ENCODE measurements at regions not wholly inside any gene's neighbourhood (a gene's known extent, or its start where the extent isn't known, plus 50 kb on each side); places are given as distances from the start of the nearest gene placed in this dataset.

DNA sequence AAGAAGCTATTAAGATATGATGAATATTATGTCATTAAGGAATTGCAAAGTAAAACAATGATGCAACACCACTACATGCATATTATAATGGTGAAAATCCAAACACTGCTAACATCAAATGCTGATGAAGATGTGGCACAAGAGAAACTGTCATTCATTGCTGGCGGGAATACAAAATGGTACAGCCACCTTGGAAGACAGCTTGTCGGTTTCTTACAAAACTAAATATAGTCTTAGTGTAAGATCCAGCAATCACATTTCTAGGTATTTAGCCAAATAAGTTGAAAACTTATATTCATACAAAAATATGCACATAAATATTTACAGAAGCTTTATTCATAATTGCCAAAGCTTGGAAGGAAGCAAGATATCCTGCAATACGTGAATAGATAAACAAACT is 114.9 kb upstream of the EDNRB start:
- Histone ChIP-seq H3F3A (ENCODE audit: insufficient read depth, low read length) (no peaks in the 10 kb centered on the region), H3K27me3 (ENCODE audit: insufficient read depth, low read length) (no peaks in the 10 kb centered on the region), H3K9me2 (ENCODE audit: low read depth, low read length) (no peaks in the 10 kb centered on the region; the same call in 1 of the 2 replicates), H3K9ac (ENCODE audit: low read length) (no peak overlapping the region), H3K36me3 (ENCODE audit: insufficient read depth, low read length) (no peaks in the 10 kb centered on the region), H4K20me1 (ENCODE audit: insufficient read depth, low read length) (no peaks in the 10 kb centered on the region), H3K27ac (ENCODE audit: low read depth, low read length, poor library complexity, severe bottlenecking) (no peak overlapping the region), H3K79me2 (ENCODE audit: insufficient read depth, low read length) (no peaks in the 10 kb centered on the region), H3K4me1 (ENCODE audit: insufficient read depth, low read length, severe bottlenecking) (no peaks in the 10 kb centered on the region), H3K4me3 (ENCODE audit: low read depth, low read length, poor library complexity, severe bottlenecking) (no peak overlapping the region), H2AFZ (ENCODE audit: low read length) (no peak overlapping the region), H3K4me2 (ENCODE audit: low read length) (no peak overlapping the region), H3K9me3 (ENCODE audit: low read length) (no peaks in the 10 kb centered on the region)
- TF ChIP-seq EZH2 (IDR thresholded peaks at IDR 0.05; ENCODE audit: borderline replicate concordance, low read length): no peak
- TF ChIP-seq, protein P1, sequence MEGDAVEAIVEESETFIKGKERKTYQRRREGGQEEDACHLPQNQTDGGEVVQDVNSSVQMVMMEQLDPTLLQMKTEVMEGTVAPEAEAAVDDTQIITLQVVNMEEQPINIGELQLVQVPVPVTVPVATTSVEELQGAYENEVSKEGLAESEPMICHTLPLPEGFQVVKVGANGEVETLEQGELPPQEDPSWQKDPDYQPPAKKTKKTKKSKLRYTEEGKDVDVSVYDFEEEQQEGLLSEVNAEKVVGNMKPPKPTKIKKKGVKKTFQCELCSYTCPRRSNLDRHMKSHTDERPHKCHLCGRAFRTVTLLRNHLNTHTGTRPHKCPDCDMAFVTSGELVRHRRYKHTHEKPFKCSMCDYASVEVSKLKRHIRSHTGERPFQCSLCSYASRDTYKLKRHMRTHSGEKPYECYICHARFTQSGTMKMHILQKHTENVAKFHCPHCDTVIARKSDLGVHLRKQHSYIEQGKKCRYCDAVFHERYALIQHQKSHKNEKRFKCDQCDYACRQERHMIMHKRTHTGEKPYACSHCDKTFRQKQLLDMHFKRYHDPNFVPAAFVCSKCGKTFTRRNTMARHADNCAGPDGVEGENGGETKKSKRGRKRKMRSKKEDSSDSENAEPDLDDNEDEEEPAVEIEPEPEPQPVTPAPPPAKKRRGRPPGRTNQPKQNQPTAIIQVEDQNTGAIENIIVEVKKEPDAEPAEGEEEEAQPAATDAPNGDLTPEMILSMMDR (IDR thresholded peaks at IDR 0.05; ENCODE audit: low read length): no peak

DNA sequence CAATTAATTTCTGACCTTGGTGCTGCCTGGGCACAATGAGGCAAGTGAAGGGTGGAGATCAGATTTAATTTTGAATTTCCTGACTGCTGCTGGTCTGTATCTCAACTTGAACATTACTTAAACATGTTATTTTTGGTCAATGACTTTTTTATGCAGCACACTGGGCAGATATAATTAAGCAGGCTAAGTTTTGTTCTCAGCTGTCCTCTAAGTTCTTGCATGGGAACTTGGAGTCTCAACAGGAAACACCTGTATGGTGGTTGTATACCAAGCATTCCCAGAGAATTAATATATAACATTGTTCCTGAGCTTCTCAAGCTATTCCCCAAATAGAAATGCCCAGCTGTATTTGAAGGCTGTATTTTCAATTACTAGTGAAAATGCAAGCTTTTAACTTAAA is 113.5 kb upstream of the EDNRB start:
- Histone ChIP-seq H4K20me1 (ENCODE audit: insufficient read depth, low read length) (no peaks in the 10 kb centered on the region), H2AFZ (ENCODE audit: low read length) (no peak overlapping the region), H3K4me2 (ENCODE audit: low read length) (no peak overlapping the region), H3K27ac (ENCODE audit: low read depth, low read length, poor library complexity, severe bottlenecking) (no peak overlapping the region), H3K4me3 (ENCODE audit: low read depth, low read length, poor library complexity, severe bottlenecking) (no peak overlapping the region), H3K9me3 (ENCODE audit: low read length) (no peaks in the 10 kb centered on the region), H3K36me3 (ENCODE audit: insufficient read depth, low read length) (no peaks in the 10 kb centered on the region), H3K79me2 (ENCODE audit: insufficient read depth, low read length) (no peaks in the 10 kb centered on the region), H3K4me1 (ENCODE audit: insufficient read depth, low read length, severe bottlenecking) (no peaks in the 10 kb centered on the region), H3K9me2 (ENCODE audit: low read depth, low read length) (no peaks in the 10 kb centered on the region; the same call in 1 of the 2 replicates), H3K27me3 (ENCODE audit: insufficient read depth, low read length) (no peaks in the 10 kb centered on the region), H3K9ac (ENCODE audit: low read length) (no peak overlapping the region), H3F3A (ENCODE audit: insufficient read depth, low read length) (no peaks in the 10 kb centered on the region)
- TF ChIP-seq, protein P1 (IDR thresholded peaks at IDR 0.05; ENCODE audit: low read length): no peak
- TF ChIP-seq EZH2 (IDR thresholded peaks at IDR 0.05; ENCODE audit: borderline replicate concordance, low read length): no peak

DNA sequence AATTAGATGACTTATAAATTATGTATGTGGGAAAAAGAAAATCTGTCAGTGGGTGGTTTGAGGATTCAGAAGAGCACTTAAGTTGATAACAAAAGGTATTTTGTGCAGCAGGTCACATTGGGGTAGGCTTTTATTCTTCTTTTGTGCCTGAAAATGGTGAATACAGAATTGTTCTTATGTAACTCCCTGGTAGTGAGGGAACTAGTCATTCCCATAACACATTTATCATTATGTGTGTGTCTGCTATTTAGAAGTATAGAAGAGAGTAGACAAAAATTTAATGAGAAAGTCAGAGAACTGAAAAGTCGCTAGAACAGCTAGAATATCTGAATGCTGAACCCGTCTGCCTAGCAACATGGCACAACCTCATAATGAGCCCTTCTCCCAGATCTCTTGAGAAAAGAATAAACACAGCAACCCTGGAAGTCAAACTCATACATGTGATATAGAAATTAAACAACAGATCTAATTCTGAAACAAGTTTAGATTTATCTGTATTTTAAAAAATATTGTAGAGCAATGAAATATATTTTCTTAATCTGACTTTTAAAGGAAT is 111.8 kb upstream of the EDNRB start:
- no peak overlapping the region for H3K4me2 ChIP-seq (ENCODE audit: low read length)
- no peaks in the 10 kb centered on the region for H3K9me3 ChIP-seq (ENCODE audit: low read length)
- no peaks in the 10 kb centered on the region for H3F3A ChIP-seq (ENCODE audit: insufficient read depth, low read length)
- H3K4me1 ChIP-seq (ENCODE audit: insufficient read depth, low read length, severe bottlenecking): no peaks in the 10 kb centered on the region
- H4K20me1 ChIP-seq (ENCODE audit: insufficient read depth, low read length): no peaks in the 10 kb centered on the region
- no peaks in the 10 kb centered on the region for H3K9me2 ChIP-seq (ENCODE audit: low read depth, low read length)
- H3K36me3 ChIP-seq (ENCODE audit: insufficient read depth, low read length): no peaks in the 10 kb centered on the region
- TF ChIP-seq EZH2 (IDR thresholded peaks at IDR 0.05; ENCODE audit: borderline replicate concordance, low read length): no peak
- TF ChIP-seq, protein P1 (IDR thresholded peaks at IDR 0.05; ENCODE audit: low read length): no peak
- H3K27ac ChIP-seq (ENCODE audit: low read depth, low read length, poor library complexity, severe bottlenecking): no peak overlapping the region
- H2AFZ ChIP-seq (ENCODE audit: low read length): no peak overlapping the region
- no peak overlapping the region for H3K9ac ChIP-seq (ENCODE audit: low read length)
- H3K4me3 ChIP-seq (ENCODE audit: low read depth, low read length, poor library complexity, severe bottlenecking): no peak overlapping the region
- H3K79me2 ChIP-seq (ENCODE audit: insufficient read depth, low read length): no peaks in the 10 kb centered on the region
- H3K27me3 ChIP-seq (ENCODE audit: insufficient read depth, low read length): no peaks in the 10 kb centered on the region

Measured in OCI-LY1 (cell line).